GM13976 (cell line): ENCODE measurements at regions not wholly inside any gene's neighbourhood (a gene's known extent, or its start where the extent isn't known, plus 50 kb on each side); places are given as distances from the start of the nearest gene placed in this dataset.

Experiments used
- DNase-seq: peaks from one replicate; pipeline ENCODE4 v3.0.0; 2012; ENCODE audit warnings: low spot score
- CTCF ChIP-seq: IDR thresholded peaks from 2 replicates; pipeline ENCODE4 v1.5.1; 2012; ENCODE audit warnings: borderline replicate concordance, mild to moderate bottlenecking; ENCODE audit not compliant: insufficient read depth; ENCODE audit errors: extremely low read depth, missing control alignments, control extremely low read depth
- in situ Hi-C: fragments of 300-500 bp; cut with MboI; formaldehyde crosslinking; loops from one replicate; pipeline ENCODE4 v1.12.0; 2022; ENCODE audit warnings: low sequenced_read_pairs, mixed read lengths, inconsistent platforms; ENCODE audit not compliant: unreplicated experiment

- in situ Hi-C loops: no loop called here
- no peak for TF ChIP-seq CTCF
- DNase-seq: no peak
Measured at GRCh38 chr22:49230194-49230577, 597.5 kb downstream of the BRD1 start.

GRCh38 chr22:49229483-49230193 lies 598.0 kb downstream of the BRD1 start:
- no peak for TF ChIP-seq CTCF
- in situ Hi-C loops: no loop called here
- DNase-seq: no peak

- DNase-seq: no peak
- in situ Hi-C loops: no loop called here
- no peak for TF ChIP-seq CTCF
Measured at GRCh38 chr22:49228431-49229037, 599.1 kb downstream of the BRD1 start.

- no peak for TF ChIP-seq CTCF
- no peak for DNase-seq
- in situ Hi-C loops: no loop called here
Measured at GRCh38 chr22:49227670-49228069, 600.0 kb downstream of the BRD1 start.

- no peak for TF ChIP-seq CTCF
- in situ Hi-C loops: no loop called here
- DNase-seq: no peak
Measured at GRCh38 chr22:49226096-49226495, 601.6 kb downstream of the BRD1 start.

- DNase-seq: no peak
- TF ChIP-seq CTCF: no peak
- in situ Hi-C loops: no loop called here
Measured at GRCh38 chr22:49224243-49224642, 603.4 kb downstream of the BRD1 start.

GRCh38 chr22:49218142-49218541 lies 609.5 kb downstream of the BRD1 start:
- DNase-seq: no peak
- in situ Hi-C loops: no loop called here
- no peak for TF ChIP-seq CTCF
